ENCODE measurements at regions not wholly inside any gene's neighbourhood (a gene's known extent, or its start where the extent isn't known, plus 50 kb on each side); places are given as distances from the start of the nearest gene placed in this dataset.

DNA sequence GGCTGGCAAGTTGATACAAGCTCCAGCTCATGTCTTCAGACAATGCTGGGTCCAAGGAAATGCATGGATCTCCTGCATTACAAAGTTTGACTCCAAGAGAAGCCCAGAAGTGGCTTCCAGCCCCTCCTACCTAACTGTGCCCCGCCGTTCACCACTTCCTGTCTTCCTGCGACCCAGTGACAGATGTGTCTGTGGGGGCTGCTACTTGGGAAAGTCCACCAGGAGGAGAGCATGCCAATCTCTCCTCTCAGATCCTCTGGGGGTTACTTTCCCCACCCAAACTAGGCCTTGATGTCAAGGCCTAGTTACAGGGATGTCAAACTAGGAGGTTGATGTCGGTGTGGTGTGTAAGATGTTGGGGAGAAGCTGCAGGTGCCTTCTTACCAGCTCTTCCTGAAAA, 133.6 kb upstream of the RASGRP1 start:
- no peak for DNase-seq

DNA sequence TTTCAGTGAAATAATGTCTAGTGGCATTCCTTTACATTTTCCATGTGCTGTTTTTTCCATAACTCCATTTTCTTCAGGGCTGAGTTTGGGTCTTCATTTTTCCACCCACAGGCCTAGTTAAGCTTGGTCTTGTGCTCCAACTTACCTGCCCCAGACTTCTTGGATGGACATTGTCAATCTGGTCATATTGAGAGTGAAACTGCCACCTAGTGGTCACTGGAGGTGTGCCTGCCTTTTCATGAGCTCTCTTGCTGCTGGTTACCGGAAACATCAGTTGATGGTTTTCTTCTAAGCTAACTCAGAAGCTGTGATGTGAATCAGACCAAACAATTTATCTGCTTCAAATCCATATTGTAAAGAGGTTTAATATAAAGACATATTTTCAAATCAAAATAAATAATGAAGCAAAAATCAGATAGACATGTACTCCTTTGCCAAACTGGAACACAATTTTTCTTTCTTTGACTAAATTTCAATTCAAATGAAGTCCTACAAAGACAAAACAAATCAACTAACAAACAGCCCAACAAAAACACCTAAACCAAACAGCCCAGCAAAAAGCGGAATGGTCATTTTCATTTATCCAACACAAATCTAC, 135.1 kb upstream of the RASGRP1 start:
- no peak for DNase-seq

DNA sequence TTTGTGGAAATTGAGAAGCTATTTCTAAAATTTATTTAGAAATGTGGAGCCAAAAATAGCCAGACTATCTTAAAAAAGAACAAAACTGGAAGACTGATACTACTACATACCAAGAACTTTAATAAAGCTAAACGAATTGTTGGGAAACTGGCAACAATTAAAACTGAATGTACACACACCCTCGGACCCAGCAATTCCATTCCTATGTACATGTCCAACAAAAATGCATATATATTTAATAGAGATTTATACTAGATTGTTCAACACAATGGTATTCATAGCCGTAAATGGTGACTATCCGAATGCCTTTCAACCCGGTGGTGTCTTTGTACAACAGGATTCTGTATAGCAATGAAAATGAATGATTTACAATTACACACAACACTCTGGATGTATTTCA, 136.5 kb upstream of the RASGRP1 start:
- no peak for DNase-seq

DNA sequence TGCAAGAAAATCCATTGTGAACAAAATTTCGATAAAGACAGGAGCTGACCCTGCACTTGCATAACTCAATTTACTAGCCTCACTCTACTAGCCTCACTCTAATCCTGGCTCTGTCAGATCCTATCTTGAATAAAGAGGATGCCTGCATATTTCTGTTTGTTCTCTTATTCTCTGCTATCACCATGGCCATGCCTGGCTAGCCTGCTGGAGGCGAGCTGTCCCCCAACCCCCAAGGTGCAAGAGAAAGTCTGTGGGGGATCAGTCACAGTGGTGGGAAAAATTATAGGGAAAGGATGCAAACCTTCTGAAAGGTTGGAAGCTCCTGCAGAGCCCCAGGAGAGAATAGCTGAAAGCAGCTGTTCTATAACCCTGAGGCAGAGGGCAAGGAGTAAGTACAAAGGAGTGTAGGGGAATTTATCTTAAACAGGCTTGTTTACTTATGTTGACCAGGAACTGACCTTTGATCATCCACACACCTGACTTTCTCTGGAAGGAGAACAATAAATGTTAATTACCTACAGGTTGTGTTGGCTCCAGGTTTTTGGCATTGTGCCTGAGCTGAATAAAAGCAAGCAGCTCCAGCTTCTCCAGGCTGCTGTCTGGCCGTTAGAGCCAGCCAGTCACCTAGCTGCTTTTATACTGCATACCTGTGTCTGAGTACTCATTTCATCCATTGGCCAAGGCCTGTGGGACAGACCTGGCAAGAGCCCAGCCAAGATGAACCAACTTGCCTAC, 137.7 kb upstream of the RASGRP1 start:
- DNase-seq: no peak

DNA sequence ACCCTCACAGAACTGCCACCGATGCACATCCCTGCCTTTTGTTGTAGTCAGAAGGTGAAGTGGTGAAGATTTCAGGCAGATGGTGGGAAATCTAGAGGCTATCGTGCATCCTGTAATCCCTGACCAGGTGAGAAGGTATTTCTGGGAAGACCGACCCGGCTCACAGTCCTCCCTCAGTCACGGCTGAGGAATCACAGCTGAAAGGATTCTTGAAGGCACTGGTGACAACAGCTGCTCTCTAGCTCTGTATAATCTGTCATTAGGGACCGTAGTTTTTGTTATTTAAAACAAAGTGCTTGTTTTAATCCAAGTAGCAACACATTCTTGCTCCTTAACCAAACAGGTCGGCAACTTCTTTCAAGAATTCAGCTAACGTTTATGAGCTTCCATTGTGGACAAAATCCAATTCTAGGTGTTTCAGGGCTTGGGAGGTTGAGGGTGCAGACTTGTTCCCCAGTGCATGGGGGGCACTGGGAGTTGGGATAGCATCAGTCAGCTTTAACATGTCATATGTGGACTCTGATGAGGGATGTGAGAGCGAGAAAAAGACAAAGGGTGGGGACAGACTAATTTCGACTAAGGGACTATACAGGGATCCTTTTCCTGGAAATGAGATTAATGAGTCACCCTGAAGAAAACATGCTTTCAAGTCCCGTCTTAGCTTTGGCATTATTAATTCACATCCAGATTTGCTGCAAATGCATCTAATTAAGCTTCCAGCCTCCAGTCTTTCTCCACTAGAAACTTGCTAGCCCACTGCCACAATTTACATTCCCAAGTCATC, 141.0 kb upstream of the RASGRP1 start:
- no peak for DNase-seq

DNA sequence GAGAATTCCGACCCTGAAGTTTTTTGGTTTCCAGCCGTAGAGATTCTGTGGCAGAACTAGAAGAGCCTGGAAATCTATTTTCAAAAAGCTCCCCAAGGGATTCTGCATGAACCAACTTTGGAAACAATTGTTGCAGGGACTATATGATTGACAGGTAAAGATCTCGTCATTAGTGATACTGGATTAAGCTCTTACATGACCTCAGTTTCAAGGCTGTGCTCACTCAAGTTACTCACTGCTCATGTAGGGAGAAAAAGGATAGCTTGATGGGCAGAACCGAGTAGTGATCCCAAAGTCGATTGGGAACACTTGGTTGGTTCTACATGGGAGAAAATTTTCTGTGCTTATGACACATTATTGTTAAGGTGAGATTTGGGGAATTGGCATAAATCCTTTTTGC, 142.3 kb upstream of the RASGRP1 start:
- DNase-seq: no peak

DNA sequence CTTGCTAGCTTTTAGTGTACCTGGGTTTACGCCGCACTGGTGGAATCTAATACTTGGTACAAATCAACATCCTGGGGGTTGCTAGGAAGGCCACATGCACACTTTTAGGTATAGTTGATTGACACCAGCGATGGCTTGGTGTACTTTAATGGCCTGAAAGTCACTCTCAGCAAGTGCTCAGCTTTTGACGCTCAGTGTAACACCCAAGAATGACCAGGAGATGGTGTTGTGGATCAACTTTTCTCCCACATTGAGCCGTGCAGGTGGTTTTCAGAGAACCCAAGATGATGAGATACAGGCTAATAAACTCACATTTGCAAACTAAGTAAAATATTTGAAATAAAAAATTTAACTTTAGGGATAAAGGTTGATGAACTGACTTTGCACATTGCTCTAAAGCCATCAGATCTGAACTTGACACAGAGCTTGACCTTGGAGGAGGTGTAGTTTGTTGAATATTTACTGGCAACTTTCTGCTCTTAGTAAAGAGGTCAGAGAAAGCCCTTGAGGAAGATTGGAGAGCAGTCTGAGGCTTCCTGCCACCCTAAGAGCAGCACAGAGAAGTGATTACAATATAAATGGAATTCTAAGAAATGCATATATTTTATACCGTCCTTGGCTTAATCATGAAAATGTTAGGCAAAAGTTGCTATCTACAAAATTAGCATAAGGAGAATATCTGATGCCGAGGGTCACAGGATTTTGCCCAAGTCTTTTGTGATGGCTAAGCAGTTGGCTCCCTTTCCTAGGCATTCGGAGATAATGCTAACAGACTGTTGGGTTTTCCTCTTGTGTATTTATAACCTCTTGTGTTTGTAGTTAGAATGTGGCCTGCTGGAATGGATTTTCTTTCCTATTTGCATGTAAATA, 143.4 kb upstream of the RASGRP1 start:
- no peak for DNase-seq

DNA sequence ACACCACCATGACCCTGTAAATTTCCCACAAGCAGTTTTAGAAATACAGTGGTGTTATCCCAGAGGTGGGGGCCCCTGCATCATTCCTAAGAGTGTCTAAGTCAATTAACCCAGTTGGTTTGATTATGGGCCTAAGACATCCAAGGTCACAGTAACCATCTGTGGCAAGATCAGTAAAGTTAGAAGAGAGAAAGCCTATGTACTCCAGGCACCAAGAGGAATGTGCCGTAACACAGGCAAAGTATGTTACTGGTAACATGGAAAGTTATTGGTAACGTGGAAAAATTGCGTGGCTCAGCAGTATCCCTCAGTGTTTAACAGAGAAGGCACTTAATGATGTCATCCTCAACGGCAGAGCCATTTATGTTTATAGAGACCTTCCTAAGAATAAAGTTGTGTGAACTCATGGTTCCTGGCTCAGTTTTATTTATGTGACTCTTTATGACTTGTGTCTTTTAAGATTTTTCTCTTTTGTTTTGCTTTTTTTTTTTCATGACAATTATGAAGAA, 144.1 kb upstream of the RASGRP1 start:
- no peak for DNase-seq

DNA sequence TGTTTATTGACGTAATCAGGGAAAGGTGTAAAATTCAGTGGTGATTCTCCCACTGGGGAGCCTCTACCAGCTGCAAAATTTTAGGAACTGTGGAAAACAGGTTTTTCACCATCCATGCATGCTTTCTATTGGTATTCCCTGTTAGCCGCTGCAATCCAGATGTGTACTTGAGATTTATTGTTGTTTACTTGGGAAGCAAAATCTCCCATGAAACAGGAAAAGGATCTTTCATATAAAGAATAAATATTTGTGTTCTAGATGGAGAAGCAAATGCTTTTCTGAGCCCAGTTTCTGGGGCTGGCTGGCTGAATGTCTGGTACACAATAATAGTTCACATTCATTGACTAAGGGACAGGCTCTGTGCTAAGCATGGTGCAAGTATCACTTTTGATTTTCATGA, 144.6 kb upstream of the RASGRP1 start:
- DNase-seq: no peak

DNA sequence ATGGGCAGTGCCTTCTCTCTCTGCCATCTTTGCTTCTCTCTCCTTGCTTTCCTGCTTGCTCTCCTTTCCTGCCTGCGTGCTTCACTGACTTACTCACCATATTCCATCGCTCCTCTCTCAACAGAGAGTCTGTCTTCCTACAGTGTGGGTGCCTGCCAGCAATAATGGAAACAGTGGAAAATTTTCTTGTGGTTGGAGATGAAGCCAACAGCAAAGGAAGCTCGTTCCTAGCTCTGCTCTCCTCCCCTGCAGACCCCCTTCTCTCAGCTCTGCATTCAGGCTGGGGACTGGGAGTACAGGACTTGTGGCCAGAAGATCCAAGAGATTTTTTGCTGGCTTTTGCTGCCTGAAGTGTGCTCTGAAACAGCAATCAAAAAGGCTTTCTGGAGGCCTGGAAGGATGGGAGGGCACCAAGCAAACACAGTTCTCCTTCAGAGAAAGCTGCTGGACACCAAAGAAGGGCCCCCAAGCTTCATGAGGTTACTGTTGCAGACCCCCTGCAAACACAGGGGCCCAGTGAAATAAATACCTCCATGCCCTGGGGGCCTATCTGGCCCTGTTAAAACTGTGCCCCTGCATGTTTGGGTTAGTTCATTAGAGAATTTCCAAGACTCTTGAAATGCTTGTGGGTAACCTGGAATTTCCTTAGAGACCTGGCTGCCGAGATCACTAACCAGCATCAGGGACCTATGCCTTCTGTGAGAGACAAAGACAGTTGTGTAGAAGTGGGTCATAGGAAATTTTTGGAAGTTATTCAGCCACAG, 149.9 kb upstream of the RASGRP1 start:
- no peak for DNase-seq

DNA sequence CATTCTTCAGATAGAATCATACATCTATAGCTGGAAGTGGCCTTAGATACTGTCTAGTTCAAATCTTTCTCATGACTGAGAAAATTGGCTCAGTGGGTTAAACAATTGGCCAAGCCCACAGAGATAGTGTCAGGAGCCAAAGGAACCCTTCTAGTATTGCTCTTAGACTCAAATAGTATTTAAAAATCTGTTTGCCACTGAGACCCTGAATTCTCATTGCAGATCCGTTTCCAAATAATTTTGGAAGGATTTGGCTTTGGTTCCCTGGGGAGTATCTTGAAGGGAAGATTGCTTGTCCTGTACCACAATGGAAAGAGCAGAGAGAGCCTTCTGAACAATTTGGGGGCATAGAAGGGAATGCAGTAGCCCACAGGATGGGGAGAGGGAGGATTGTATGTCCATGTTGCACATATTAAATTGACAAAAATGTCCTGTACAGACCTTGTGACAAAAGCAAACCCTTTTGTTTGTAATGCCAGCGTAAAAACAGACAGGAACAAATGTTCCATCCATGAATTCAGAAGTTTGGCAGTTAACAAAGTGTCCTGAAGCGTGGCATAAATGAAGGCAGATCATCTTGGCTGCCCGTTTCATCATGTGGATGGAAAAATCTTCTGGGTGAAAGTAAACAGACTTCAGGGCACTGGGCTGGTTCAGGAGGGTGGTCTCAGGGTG, 156.4 kb upstream of the RASGRP1 start:
- no peak for DNase-seq

DNA sequence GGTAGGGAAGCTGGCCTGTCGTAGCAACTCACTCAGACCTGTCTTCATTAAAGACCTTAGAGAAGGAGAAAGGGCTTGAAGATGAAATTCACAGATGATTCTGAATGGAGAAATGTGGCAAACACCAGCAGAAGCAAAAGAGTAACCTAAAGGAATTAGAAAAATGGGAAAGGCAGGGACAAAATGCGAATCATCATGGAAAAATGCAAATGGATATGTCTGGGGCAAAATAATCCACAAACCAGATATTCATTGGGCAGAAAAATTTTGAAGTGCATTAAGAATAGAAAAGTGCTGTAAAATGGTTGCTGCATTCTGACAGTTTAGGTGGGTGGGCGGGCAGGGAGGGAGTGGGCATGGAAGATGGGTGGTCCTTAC, 156.9 kb upstream of the RASGRP1 start:
- no peak for DNase-seq

DNA sequence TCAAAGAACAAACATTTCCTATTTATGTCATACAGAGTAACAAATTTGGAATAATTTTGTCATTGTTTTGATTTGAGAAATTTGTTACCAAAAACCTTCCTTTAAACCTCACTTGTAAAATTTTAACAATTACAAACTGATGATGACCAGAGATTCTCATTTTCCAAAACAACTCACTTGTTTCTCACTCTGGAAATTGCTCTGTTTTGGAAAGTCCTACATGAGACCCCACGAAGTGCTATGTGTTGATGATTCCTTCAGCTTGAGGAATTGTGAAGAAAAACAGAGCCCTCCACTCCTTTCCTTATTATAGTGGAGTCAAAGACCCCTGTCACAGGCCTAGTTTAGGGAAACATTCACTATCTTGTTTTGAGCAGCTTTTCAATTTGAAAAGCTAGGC, 157.6 kb upstream of the RASGRP1 start:
- no peak for DNase-seq

DNA sequence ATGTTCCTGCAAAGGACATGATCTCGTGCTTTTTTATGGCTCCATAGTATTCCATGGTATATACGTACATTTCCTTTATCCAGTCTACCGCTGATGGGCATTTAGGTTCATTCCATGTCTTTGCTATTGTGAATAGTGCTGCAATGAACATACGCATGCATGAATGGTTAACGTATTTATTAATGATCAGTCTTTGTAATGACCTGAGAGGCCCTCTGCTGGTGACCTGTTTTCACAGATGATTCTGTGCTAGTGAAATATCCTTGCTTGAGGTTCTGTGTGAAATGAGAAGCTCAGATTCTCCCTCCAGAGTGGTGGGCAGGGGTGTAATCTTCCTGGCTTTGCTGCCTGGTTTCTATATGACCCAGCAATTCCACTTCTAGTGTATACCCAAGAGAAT, 160.2 kb upstream of the RASGRP1 start:
- no peak for DNase-seq

DNA sequence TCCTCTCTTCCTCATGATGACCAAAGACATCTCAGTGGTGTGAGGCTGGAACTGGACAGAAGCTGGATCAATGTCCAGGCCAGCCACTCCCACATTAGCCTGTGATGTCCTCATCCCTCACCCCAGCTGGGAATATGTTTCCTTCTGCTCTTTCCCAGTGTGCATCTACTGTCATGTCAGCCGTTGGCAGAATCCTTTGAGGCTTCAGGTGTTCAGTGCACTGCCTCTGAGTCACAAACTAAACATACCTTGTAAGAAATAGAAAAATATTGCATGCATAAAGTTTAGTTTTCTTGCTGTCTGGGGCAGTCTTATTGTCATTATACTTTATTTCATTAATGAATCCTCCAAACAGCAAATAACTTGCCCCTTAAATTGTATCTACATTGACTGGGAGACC, 161.6 kb upstream of the RASGRP1 start:
- DNase-seq: no peak

DNA sequence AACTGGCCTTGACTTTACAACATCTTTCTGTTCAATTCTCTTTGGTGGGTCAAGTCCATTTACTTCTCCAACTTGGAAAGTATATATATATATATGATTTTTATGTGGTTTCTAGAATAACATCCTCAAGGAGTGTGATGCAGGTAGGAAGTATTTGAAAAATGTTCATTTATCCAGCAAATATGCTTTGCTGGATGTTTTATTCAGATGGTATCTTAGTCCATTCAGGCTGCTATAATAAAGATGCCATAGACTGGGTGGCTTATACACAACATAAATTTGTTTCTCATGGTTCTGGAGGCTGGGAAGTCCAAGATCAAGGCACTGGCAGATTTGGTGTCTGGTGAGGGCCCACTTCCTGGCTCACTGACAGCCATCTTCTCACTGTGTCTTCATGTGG, 168.7 kb upstream of the RASGRP1 start:
- no peak for DNase-seq

DNA sequence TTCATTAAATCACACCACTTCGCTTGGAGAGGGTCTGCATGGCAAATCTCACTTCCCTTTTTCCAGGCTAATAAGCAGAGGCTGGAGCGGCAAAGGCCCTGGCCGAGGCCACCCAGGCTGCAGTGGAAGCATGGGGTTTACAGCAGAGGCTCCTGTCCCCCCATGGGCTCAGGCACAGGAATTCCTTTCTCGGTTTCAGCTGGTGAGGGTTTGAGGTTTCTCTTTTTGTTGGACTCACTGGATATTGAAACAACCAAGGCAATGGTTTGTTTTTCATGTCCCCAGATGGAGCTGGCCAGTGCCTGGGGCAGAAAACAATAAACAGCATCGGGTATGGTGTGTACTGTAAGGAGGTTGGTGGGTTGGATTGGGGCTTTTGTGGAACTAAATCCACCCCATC, 175.6 kb upstream of the RASGRP1 start:
- DNase-seq: no peak

DNA sequence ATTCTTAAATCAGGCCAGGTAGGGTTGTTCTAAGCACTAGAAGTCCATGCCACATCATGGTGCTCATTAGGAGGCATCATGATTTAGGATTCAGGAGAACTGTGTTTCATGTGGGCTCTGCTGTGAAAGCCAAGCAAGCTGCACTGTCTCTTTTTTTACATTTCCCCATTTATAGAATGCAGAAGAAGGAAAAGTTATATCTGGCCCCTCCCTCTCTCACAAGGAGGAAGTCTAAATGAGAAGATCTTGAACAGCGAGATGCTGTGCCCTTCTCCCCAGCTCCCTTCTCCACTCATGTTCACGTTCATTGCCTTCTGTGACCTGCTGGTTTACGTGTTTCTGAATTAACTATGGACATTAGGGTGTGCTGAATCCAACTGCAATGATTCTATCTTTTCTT, 178.5 kb upstream of the RASGRP1 start:
- DNase-seq: no peak

DNA sequence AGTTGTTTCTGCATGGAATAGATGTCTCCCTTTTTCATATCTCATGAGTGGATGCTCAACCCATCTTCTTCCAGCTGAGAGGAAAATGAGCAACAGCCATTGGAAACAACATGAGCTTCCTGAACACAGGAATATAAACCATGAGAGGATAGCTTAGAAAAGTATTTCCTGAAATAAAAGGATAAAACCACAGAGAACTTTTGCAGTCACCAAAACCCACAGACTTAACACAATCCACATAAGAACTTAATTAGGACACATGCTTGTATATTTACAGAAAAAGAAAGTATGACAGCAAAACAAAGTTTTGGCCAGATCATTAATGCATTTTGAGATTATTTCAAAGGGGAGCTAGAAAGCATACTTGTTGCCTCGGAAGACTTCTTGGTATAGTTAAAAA, 180.5 kb upstream of the RASGRP1 start:
- no peak for DNase-seq

DNA sequence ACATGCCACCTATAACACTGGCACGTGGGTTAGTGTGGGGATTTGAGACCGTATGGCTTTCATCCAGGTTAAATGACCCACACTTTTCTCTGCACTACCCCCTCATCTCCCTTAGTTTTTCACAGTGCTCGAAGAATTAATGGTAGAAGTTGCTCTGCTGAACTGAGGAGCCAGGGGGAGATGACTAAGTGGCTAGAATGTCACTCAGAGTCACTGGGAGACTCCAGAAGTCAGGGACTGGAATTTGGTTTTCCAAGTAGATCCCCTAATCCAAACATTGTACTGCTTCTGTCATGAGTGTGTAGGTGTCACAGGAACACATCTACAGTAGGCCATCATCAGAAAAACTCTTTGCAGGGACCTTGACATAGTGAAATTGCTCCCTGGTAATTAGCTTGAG, 181.0 kb upstream of the RASGRP1 start:
- no peak for DNase-seq

DNA sequence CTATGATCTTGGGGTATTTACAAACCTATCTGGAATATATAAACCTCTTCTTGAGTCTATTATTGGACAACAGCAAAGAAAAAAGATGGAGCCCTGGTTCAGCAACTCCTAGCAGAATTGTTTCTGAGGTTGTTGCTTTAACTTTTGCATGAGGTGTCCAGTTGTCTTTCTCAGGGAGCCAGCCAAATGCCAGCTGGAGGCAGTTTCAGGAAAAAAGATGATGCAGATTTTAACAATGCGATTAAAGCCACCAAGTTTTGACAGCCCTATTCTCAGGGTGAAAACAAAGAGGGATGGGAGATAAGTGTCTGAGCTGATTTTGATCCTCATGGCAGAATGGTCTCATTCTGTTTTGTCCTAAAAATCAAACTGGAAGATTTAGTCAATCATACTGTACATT, 181.6 kb upstream of the RASGRP1 start:
- DNase-seq: no peak

DNA sequence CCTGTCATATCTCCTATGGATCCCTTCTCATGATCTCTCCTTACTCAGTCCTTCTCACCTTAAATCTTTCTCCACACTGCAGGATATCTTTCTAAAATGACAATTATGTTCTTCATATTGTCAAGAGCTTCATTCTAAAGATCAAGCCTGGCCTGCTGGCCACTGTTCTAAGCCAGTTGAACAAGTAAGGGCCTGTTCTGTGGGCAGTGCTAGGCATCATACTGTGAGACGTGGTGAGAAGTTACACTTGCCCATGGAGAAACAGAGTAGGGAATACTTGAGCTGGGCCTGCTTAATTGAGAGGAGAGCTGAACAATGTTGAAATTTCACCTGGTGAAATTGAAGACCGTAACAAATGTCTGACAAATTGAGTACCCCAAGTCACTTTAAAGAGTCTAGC, 184.1 kb upstream of the RASGRP1 start:
- no peak for DNase-seq

Measured in NCI-H1048 (cell line).